GM18507 (cell line): ENCODE measurements at regions not wholly inside any gene's neighbourhood (a gene's known extent, or its start where the extent isn't known, plus 50 kb on each side); places are given as distances from the start of the nearest gene placed in this dataset.

Experiments used
- DNase-seq: peaks from one replicate; pipeline ENCODE4 v3.0.0; 2011; ENCODE audit warnings: low read depth; ENCODE audit not compliant: insufficient read length; ENCODE audit errors: extremely low spot score
- FAIRE-seq: peaks from 2 replicates; lab custom pipeline; 2011; peaks lifted over from hg19 to GRCh38; lab: Jason Lieb, UNC

DNA sequence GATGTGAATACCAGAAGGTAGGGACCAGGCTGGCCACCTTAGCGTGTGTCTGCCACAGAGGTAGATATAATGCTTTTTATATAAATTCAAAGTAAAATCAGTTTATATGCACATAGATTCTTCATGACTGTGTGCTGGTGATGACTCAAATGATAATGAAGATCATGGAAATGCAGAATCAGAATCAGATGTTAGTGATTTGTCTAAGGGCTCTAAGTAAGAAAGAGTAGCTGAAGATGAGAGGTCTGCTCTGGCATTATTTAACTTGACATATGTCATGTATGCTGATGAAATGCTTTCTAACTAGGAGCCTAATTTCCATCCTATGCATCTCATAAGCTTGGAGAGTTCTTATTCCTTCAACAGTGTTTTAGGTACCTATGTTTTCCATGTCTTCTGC lies 50.3 kb upstream of the DPH6 start:
- DNase-seq (no peak), FAIRE-seq (no peak)

DNA sequence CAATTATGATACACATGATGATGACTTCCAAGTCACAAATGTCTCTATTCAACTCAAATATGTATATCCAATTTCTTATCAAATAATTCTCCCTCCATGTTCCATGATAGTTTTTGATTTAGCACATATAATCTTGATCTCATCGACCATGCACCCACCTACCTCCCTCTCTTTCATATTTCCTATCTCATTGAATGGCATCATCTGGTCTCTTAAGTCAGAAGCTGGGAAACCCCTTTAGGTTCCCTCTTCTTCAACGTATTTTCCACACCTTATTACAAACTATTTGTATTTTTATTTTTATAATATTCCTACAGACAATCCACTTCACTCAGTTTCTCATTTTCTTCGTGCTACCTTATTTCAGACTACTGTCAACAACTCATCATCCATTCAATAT lies 56.9 kb upstream of the DPH6 start:
- FAIRE-seq (no peak), DNase-seq (no peak)

DNA sequence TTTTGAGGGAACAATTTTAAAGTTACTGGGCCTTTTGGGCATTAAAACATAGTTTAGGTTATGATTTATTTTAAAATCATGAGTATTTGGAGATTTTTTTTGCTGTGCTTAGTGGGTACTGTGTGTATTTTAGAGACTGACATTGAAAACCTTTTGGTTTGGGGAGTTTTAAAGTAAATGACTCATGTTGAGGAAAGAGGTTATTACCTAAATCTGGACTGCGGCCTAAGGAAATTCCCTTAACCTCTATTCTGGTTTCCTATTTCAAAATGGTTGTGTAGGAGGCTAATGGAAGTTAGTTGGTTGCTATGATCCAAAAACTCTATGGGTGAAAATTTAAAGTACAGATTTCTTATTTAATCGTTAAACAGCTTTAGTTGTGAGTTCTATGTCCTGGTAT lies 57.3 kb upstream of the DPH6 start:
- DNase-seq (no peak), FAIRE-seq (no peak)

DNA sequence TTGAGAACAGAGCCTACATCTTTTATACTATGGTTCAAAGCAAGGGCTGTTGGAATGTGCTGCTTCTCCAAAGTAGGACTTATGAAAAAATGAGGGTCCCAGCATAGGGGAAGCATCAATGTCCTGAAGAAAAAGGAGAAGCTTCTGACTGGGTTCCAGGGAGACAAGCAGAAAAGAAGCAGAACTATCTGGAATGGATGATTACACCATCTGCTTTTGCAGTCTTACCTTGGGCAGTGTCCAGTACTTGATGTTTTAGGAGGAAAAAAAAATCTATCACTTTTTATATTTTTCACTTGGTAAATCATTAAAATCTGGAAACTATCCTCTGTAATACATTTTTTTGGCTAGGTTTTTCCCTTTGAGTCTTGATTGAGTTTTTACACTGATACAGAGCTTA lies 57.9 kb upstream of the DPH6 start:
- no peak for FAIRE-seq
- DNase-seq: no peak

DNA sequence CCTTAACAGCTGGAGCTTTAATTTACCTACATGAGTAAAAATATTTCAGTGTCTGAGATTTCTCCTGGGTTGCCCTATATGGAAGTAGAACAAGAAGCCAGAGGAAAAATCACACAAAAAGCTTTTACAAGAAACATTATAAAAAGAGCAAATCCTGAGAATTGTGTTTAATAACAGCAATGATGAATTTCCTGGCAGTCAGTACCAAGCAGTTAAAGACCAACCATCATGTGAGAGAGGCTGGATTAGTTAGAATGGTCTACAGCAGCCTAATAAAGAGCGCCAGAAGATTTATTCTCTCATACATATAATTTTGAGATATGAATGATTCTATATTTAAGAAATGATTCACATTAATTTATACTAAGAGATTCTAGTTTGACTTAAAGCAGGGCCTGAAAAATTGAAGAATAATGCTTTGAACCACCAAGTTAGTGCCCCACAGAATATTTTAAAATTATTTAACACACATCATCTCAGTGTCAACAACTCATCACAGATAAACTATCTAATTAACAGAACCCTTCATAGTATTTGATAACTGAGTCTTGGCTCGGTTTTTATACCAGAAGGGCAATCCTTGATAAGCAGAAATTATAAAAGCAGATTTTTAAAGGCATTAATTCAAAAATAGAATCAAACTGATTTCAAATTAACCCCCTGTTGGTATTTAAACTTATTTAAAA lies 59.9 kb upstream of the DPH6 start:
- no peak for DNase-seq
- FAIRE-seq: no peak

DNA sequence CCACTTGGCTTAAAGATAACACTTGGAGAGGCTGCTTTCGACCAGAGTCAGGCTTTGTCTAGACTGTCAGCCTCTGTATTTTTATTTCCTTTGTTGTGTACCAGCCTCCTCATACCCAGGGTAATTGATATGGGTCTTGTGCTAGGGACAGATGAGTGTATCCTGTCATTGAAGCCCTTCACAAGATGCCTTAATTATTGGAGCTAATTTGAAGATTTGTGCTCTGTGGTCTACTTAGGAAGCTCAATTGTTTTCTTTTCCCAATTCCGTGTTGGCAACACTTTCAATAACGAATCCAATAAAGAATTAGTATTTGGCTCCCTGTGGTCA lies 60.5 kb upstream of the DPH6 start:
- no peak for DNase-seq

DNA sequence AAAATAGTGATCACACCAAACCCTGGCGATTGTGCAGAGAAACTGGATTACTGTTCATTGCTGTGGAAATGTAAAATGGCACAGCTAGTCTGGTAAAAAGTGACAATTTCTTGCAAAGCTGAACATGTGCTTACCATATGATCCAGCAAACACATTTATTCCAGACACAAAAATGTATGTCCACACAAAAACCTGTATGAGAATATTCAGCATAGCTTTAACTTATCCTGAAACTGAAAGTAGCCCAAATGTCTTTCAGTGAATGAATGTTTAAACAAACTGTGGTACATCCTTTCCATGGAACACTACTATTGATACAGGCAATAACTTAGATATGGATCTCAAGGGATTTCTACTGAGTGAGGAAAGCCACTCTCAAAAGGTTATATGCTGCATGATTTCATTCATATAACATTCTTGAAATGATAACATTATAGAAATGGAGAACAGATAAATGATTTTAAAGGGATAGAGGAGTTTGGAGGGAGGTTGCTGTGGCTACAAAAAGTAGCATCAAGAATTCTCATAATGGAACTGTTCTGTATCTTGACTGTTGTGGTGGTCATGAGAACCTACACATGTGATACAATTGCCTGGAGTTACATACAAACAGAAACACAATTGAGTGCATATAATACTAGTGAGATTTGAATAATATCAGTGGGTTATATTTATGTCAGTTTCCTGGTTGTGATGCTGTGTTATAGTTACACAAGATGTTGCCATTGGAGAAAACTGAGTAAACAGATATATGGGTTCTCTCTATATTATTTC lies 70.7 kb upstream of the DPH6 start:
- FAIRE-seq (no peak), DNase-seq (no peak)

More for the DNA sequence above, 60.5 kb upstream of the DPH6 start:
- no peak for FAIRE-seq

DNA sequence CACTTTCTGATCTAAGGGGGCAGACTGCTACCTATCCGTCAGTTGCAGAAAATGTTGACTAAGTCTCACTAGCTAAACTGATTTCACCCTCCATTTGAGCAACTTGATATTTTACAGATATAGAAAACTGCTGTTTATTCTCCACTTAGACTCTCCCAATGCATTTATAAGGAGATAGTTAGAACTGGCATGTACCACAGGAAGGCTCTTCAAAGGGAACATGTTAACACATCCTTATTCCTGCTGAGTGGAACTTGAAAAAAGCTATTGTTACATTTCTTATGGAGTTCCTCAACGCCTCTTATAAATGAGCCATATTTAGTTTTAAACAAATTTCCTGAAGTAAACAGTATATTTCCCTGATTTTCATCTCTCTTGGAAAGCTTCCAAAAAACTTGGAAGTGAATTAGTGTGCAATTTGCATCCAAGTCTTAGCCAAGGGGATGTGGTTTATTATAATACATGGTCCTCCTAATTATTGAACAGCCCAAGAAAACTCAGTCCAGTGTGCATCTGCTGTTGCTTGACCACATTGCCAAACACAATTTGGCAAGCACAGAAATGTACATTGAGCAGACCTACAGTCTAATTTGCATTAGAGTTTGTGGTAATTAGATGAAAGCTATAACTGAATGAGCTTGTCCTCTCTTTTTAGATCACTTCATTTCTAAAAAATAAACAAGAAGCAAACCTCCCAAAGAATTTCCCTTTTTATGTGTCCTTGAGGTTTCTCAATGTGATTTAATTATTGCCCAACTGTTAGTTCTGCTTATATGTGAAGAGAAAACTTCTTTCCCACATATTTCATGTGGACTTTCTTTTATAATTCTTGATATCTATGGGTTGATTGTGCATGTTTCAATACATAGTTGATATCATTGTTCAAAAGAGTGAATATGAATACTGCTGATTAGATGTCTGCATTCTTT lies 72.6 kb upstream of the DPH6 start:
- FAIRE-seq: no peak
- DNase-seq: no peak

DNA sequence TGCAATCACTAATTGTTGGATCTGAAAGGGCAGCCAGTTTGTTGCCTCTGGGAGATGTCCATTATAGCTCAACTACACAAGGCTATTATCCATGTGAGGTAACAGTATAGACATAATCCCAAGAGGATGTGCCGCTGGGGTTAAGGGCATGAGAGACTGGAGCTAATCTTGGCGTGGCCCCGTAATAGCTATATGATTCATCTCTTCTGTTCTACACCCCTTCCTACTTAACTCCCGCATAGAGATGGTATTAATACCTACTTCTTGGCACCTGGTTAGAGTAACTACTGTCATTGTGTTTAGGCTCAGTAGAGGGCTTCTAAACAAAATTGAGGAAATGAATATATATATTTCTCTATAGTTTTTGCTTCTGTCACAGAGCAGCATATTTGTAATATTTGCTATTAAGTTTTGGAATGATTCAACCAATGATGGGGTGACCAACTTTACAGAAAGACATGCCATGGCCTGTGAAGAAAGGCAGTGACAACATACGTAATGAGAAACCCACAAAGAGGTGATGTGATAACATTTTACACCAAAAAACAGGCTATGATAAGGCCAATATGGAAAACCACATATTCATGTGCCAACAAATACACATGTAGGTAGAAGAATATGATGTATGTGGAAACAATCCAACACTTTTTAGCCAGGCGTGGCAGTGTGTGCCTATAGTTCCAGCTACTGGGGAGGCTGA lies 76.8 kb upstream of the DPH6 start:
- FAIRE-seq (no peak), DNase-seq (no peak)

DNA sequence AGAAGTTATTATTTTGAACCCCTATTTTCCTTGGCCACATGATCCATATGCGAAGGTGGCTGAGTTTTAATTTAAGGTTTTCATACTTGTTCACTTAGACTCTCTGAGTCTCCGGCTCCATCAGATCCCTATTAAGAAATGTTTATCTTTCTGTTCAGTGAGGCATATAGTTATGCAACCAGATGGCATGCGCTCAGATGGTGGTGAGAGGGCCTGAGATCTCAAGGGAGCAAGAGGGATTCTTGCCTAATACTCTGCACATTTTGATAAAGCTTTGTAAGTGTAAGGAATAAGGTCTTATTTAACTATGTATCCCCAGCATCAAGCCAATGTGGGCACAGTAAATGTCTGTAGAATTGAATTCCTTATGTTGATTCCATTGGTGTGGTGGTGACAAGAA lies 78.9 kb upstream of the DPH6 start:
- FAIRE-seq: no peak
- no peak for DNase-seq

DNA sequence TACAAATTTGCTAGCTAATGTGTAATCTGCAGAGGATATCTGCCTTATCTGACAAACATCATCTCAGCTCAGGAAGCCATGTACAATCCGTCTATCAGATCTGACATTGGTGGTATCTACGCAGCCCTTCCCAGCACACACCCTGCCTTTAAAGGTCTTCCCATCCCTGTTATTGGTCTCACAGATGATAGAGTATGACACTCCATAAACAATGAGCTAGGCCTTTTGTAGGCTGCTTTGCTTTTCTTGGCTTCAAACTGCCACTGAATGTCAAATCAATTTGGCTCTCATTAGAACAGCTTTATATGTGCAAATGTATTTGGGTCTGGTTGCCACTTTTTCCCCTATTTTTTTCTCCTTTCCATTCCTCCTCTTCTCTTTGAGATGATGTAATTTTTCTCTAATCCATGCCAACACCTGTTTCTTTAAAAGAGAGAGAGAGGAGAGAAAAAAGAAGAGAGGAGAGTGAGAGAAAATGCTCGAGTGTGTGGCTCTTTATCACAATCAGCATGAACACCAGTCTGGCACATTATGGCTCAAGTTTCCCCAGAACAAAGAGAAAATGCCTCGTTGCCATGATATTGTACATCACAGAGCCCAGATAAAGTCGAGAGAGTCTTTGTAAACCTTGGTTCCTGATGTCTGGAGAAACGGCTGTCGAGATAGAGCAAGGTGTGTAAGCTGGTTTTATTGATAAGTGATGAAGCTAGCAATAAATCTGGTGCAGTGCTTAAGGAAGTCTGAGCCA lies 80.8 kb upstream of the DPH6 start:
- FAIRE-seq: no peak
- no peak for DNase-seq

DNA sequence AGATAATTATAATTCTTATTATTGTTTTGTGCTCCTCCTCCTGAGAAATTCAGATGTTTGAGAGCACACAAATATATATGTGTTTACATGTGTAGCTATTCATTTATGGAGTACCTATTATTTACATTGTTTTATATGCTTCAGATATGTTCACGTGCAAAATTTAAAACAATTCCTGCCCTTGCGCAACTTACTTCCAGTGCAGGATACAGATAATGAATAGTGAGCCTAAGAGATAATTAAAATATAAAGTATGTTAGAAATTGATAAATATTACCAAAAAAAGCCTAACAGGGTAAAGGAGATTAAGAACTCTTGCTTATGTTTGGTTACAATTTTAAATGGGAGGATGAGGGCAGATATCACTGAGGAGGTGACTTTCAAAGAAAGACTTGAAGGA lies 81.7 kb upstream of the DPH6 start:
- DNase-seq (no peak), FAIRE-seq (no peak)

DNA sequence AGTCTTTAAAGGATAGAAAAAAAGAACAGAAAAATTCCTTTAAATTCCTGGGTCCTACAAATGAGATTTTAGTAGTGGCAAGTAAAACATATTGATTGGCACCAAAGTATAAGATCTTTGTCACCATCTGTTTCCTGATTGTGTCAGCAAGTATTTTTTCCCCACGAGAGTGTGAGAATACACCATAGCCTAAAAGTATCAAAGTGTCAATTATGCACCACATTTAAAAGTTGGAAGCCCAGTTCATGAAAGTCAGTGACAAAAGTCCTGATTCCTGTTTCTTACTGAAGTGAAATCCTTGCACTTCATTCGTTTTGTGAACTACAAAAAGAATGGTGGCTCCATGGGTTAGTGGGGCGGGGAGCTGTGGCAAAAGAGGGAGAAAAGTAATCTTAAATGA lies 83.8 kb upstream of the DPH6 start:
- DNase-seq (no peak), FAIRE-seq (no peak)

DNA sequence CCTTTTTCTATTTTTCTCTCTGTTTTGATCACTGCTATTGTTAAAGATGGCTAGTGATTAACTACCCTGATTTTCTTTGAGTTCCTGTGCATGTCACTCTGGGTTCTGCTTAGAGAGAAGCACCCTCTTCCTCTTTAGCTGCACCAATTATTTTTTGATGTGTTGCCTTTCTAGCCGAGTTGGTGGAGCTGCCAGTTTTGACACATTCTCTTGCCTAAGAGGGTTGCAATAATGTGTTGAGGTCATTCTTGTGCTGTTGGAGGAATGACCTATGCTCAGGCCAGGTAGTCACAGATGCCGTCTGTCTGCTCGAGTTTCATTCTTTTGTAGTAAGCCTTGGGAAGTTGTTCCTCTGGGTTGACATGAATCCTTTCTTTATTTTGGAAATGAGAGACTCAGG lies 84.6 kb upstream of the DPH6 start:
- no peak for FAIRE-seq
- DNase-seq: no peak

DNA sequence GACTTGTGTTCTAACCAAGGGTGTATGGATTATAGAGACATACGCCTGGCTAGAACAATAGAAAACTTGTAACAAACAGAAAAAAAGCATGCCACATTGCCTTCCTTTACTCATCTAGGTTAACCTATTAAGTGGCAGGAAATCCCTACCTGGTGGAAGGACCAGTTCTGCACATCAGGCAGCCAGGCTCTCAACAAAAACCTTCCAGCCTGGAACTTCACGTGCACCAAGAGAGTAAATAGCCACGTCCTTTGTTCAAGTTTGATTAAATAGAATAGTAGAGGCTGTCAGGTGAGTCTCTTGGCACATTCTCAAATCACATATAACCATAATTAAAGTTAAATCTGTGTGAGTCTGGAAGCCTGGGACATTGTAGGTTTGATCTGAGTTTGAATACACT lies 85.0 kb upstream of the DPH6 start:
- no peak for FAIRE-seq
- no peak for DNase-seq

DNA sequence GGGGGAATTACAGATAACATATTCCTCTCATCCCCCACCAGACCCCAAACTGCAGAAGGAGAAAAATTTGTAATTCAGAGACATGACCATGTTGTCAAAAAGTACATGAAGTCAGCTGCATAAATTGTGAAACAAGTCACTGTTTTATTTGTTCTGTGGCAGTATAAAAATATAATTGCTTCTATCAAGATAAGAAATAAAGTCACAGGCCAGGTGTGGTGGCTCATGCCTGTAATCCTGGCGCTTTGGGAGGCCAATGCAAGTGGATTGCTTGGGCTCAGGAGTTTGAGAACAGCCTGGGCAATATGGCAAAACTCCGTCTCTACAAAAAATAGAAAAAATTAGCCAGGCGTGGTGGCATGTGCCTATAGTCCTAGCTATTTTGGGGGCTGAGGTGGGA lies 87.7 kb upstream of the DPH6 start:
- DNase-seq: no peak
- FAIRE-seq: no peak

DNA sequence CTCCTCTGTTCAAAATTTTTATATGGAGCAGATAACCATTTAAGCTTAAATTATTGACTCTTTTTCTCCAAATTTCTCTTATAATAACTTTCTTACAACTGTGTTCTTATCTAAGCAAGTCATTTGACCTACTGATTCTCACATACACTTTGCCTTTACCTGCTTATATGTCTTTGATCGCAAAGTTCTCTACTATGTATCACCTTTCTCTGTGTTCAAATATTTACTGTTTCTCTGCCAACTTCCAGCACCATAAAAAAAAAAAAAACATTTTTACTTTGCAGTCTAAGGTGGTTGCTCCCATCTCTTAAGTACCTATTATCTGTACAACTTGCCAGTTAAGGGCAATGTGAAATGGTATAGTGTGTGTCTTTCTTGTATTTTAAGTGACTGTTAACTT lies 100.8 kb upstream of the DPH6 start:
- DNase-seq (no peak), FAIRE-seq (no peak)

DNA sequence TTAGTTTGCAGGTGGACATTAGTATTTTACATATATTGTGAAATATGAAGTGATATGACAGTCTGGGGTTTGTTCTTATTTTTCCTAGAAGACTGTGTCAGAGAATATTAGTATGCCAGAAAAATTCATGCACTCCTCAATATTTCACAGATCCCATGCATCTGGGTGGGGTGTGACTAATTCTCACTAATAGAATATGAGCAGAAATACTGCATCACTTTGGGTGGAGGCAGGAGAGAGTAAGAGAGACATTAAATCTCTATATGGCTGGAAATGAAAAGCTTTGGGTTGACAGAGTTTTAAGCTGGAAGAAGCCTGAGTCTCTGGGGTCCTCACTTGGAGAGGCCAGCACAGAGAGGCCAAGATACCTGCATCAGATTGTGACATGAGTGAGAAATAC lies 101.3 kb upstream of the DPH6 start:
- FAIRE-seq (no peak), DNase-seq (no peak)

DNA sequence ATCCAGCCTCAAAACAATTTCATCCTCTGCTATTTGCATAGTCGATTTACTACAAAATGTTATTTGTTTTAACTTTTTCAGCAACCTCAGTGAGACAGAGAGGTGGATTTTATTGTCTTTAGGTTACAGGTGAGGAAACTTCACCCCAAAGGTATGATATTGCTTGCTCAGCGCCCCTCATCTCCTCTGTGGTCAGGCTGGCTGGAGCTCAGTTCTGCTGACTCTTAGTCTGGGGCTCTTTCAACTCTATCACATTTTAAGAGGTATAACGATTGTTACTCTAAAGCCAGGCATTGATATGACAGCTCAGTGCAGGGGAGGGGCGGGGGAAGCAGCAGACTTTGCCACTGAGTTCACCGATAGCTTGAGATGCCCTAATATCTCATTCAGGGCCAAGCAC lies 103.0 kb upstream of the DPH6 start:
- DNase-seq (no peak), FAIRE-seq (no peak)
